HEK293 (cell line): ENCODE measurements at regions not wholly inside any gene's neighbourhood (a gene's known extent, or its start where the extent isn't known, plus 50 kb on each side); places are given as distances from the start of the nearest gene placed in this dataset.

ENCODE experiments used
- CTCF ChIA-PET: fragments of 350-600 bp; formaldehyde crosslinking; extraction: SDS; loops from one replicate; lab custom pipeline; 2021; ENCODE audit warnings: antibody characterized with exemption; lab: Yijun Ruan, JAX
- POLR2A ChIA-PET: fragments of 300-600 bp; formaldehyde crosslinking; extraction: SDS; loops from one replicate; lab custom pipeline; 2020; ENCODE audit warnings: antibody characterized with exemption, inconsistent platforms; lab: Yijun Ruan, JAX
- H3K27ac ChIP-seq: fragments of 200-500 bp; sonication (Bioruptor generic); 2 replicates; pipeline ENCODE4 v1.5.1; 2014; ENCODE audit warnings: low read depth, low read length, control low read depth, inconsistent platforms; ENCODE audit errors: extremely low read depth
- H3K36me3 ChIP-seq, 2 experiments: fragments of 200-500 bp in 1 of 2; sonication (Bioruptor generic) in 1 of 2; 1 replicate in 1 of 2; 2 replicates in 1 of 2; pipeline ENCODE4 v1.5.1; 2014 to 2017; ENCODE audit warnings: inconsistent platforms in 2 of 2, low read length in 2 of 2; ENCODE audit not compliant: control insufficient read depth in 2 of 2, insufficient read depth in 1 of 2
- H3K4me1 ChIP-seq: fragments of 200-500 bp; sonication (Bioruptor generic); 2 replicates; pipeline ENCODE4 v1.5.1; 2014; ENCODE audit warnings: mild to moderate bottlenecking, low read length, inconsistent platforms; ENCODE audit not compliant: control insufficient read depth, insufficient read depth
- H3K4me3 ChIP-seq: 2 replicates; pipeline ENCODE4 v1.5.1; 2011; ENCODE audit warnings: low read depth, mild to moderate bottlenecking, control low read depth, low read length, moderate library complexity
- H3K9me3 ChIP-seq: fragments of 200-500 bp; sonication (Bioruptor generic); 2 replicates; pipeline ENCODE4 v1.5.1; 2014; ENCODE audit warnings: low read depth, low read length, inconsistent platforms; ENCODE audit not compliant: control insufficient read depth, insufficient read depth
- BCL11A ChIP-seq: fragments of 450-650 bp; formaldehyde crosslinking; IDR thresholded peaks from 2 replicates; pipeline ENCODE4 v1.5.1; 2016; ENCODE audit warnings: low read depth, missing biosample characterization, missing genetic modification characterization
- BCL6B ChIP-seq: fragments of 450-650 bp; formaldehyde crosslinking; IDR thresholded peaks from 2 replicates; pipeline ENCODE4 v1.5.1; 2017; ENCODE audit warnings: missing biosample characterization, missing genetic modification characterization
- GLIS1 ChIP-seq: fragments of 450-650 bp; formaldehyde crosslinking; IDR thresholded peaks from 2 replicates; pipeline ENCODE4 v1.5.1; 2016; ENCODE audit warnings: missing biosample characterization, missing genetic modification characterization
- REST ChIP-seq: fragments of 450-650 bp; formaldehyde crosslinking; IDR thresholded peaks from 2 replicates; pipeline ENCODE4 v1.5.1; 2016; ENCODE audit warnings: missing biosample characterization, missing genetic modification characterization
- SP2 ChIP-seq: fragments of 450-650 bp; formaldehyde crosslinking; IDR thresholded peaks from 2 replicates; pipeline ENCODE4 v1.5.1; 2016; ENCODE audit warnings: missing biosample characterization, missing genetic modification characterization
- TCF7L2 ChIP-seq: IDR thresholded peaks from 2 replicates; pipeline ENCODE4 v1.6.1; 2011; ENCODE audit warnings: low read depth, mild to moderate bottlenecking, inconsistent platforms, low read length, moderate library complexity, borderline replicate concordance
- WT1 ChIP-seq: fragments of 450-650 bp; formaldehyde crosslinking; IDR thresholded peaks from 2 replicates; pipeline ENCODE4 v1.5.1; 2016; ENCODE audit warnings: missing biosample characterization, missing genetic modification characterization
- ZBTB44 ChIP-seq: fragments of 450-650 bp; IDR thresholded peaks from 2 replicates; pipeline ENCODE4 v1.5.1; 2018; ENCODE audit warnings: missing biosample characterization, mild to moderate bottlenecking, missing genetic modification characterization
- ZNF10 ChIP-seq: fragments of 450-650 bp; formaldehyde crosslinking; IDR thresholded peaks from 2 replicates; pipeline ENCODE4 v1.5.1; 2017; ENCODE audit warnings: missing biosample characterization, missing genetic modification characterization
- ZNF132 ChIP-seq: fragments of 450-650 bp; formaldehyde crosslinking; IDR thresholded peaks from 2 replicates; pipeline ENCODE4 v1.5.1; 2017; ENCODE audit warnings: missing biosample characterization, missing genetic modification characterization, borderline replicate concordance
- ZNF433 ChIP-seq: fragments of 450-650 bp; formaldehyde crosslinking; IDR thresholded peaks from 2 replicates; pipeline ENCODE4 v1.5.1; 2016; ENCODE audit warnings: missing biosample characterization, missing genetic modification characterization, low read depth
- ZNF560 ChIP-seq: fragments of 450-650 bp; formaldehyde crosslinking; IDR thresholded peaks from 2 replicates; pipeline ENCODE4 v1.5.1; 2017; ENCODE audit warnings: missing biosample characterization, missing genetic modification characterization, borderline replicate concordance
- ZNF664 ChIP-seq: fragments of 450-650 bp; formaldehyde crosslinking; IDR thresholded peaks from 2 replicates; pipeline ENCODE4 v1.5.1; 2016; ENCODE audit warnings: missing biosample characterization, missing genetic modification characterization
- ZNF830 ChIP-seq: fragments of 450-650 bp; IDR thresholded peaks from 2 replicates; pipeline ENCODE4 v1.5.0; 2018; ENCODE audit warnings: missing biosample characterization, missing genetic modification characterization, low read depth, mild to moderate bottlenecking, moderate library complexity
- ZNF843 ChIP-seq: fragments of 450-650 bp; formaldehyde crosslinking; IDR thresholded peaks from 2 replicates; pipeline ENCODE4 v1.5.1; 2016; ENCODE audit warnings: missing biosample characterization, missing genetic modification characterization
- TF ChIP-seq, protein P1 (sequence below): fragments of 450-650 bp; formaldehyde crosslinking; IDR thresholded peaks from 2 replicates; pipeline ENCODE4 v1.5.1; 2016; ENCODE audit warnings: missing biosample characterization, missing genetic modification characterization
- TF ChIP-seq, protein P2 (sequence below): fragments of 450-650 bp; formaldehyde crosslinking; optimal IDR thresholded peaks from 2 replicates; pipeline ENCODE3; 2016; ENCODE audit warnings: missing biosample characterization, mild to moderate bottlenecking, missing genetic modification characterization

DNA sequence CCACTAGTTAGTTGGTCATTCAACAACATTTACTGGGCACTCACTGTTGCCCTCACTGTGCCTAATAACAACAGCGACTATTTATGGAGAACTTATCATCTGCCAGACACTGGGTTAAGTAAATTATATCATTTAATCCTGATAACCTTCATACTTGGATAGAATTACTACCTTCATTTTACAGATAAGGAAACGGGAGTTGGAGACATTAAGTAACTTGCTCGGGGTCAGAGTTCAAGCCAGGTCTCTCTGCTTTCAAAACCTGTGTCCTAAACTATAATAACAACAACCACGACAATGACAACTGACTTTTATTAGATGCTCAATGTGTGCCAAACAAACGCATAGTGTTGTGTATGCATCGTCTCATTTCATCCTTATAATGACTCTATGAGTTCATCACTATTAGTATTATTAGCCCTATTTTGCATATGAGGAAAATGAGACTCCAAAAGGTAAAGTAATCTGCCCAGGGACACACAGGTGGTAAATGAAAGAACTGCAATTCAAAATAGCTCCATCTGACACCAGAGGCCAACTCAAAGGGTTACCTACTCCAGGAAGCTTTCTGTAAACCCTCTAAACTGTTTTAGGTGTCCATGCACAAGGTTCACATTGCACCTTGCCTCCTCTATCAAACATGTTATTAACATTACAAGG, 98.4 kb upstream of the ACSL4 start:
- Histone ChIP-seq H3K36me3 (no peaks in the 10 kb centered on the region), H3K27ac (no peak overlapping the region), H3K4me3 (no peak overlapping the region), H3K4me1 (no peaks in the 10 kb centered on the region), H3K9me3 (no peaks in the 10 kb centered on the region)
- TF ChIP-seq ZNF830 (tag by site-specific recombination) (no peak), BCL11A (tag by site-specific recombination) (no peak), BCL6B (tag by site-specific recombination) (no peak), WT1 (tag by site-specific recombination) (no peak), GLIS1 (no peak), SP2 (tag by site-specific recombination) (no peak), ZNF843 (tag by site-specific recombination) (no peak), ZNF664 (tag by site-specific recombination) (no peak), ZNF132 (tag by site-specific recombination) (no peak), ZNF10 (no peak), REST (tag by site-specific recombination) (no peak), ZNF560 (tag by site-specific recombination) (no peak), ZBTB44 (tag by site-specific recombination) (no peak), ZNF433 (tag by site-specific recombination) (no peak), TCF7L2 (no peak)
- TF ChIP-seq, protein P1, sequence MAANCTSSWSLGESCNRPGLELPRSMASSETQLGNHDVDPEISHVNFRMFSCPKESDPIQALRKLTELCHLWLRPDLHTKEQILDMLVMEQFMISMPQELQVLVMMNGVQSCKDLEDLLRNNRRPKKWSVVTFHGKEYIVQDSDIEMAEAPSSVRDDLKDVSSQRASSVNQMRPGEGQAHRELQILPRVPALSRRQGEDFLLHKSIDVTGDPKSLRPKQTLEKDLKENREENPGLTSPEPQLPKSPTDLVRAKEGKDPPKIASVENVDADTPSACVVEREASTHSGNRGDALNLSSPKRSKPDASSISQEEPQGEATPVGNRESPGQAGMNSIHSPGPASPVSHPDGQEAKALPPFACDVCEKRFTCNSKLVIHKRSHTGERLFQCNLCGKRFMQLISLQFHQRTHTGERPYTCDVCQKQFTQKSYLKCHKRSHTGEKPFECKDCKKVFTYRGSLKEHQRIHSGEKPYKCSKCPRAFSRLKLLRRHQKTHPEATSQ, result no peak
- TF ChIP-seq, protein P2, sequence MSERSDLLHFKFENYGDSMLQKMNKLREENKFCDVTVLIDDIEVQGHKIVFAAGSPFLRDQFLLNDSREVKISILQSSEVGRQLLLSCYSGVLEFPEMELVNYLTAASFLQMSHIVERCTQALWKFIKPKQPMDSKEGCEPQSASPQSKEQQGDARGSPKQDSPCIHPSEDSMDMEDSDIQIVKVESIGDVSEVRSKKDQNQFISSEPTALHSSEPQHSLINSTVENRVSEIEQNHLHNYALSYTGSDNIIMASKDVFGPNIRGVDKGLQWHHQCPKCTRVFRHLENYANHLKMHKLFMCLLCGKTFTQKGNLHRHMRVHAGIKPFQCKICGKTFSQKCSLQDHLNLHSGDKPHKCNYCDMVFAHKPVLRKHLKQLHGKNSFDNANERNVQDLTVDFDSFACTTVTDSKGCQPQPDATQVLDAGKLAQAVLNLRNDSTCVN (tag by site-specific recombination), result no peak
- POLR2A ChIA-PET, result no interaction called here
- CTCF ChIA-PET, result interaction anchor here (1.3 kb wide), 1 partner anchor 18 kb away, joined by 4 read pairs; no protein-coding TSS in a partner anchor
